ENCODE measurements at regions not wholly inside any gene's neighbourhood (a gene's known extent, or its start where the extent isn't known, plus 50 kb on each side); places are given as distances from the start of the nearest gene placed in this dataset.
"Not testable (repeated sequence)": the region's sequence is repeated elsewhere in the genome, so short reads cannot be mapped to it uniquely, and the experiment has no call there.

- ChIA-PET CTCF (interaction anchor here (0.6 kb wide), 1 partner anchor 8 kb away, joined by 3 read pairs; no protein-coding TSS in a partner anchor), POLR2A (no interaction called here)
- no peak overlapping the region for H3K4me3 ChIP-seq (ENCODE audit: low read depth, low read length)
- no peak for TF ChIP-seq CTCF (IDR thresholded peaks at IDR 0.05; ENCODE audit: insufficient read depth, low read length, missing control alignments)
- no peak for DNase-seq (ENCODE audit: low read depth, low spot score)
Observed at GRCh38 chr3:177451301-177451750, 254.0 kb upstream of the TBL1XR1 start.

GRCh38 chr3:177451864-177452830 lies 254.9 kb upstream of the TBL1XR1 start:
- DNase-seq (ENCODE audit: low read depth, low spot score), result peak; percentile 44
- CTCF ChIA-PET, result interaction anchor here (0.6 kb wide), 1 partner anchor 9 kb away, joined by 3 read pairs; no protein-coding TSS in a partner anchor
- TF ChIP-seq CTCF (IDR thresholded peaks at IDR 0.05; ENCODE audit: insufficient read depth, low read length, missing control alignments), result no peak
- POLR2A ChIA-PET, result no interaction called here
- no peak overlapping the region; the same call in 1 of the 2 replicates for H3K4me3 ChIP-seq (ENCODE audit: low read depth, low read length)

- CTCF ChIA-PET, result no interaction called here
- POLR2A ChIA-PET, result no interaction called here
- no peak overlapping the region for H3K4me3 ChIP-seq (ENCODE audit: low read depth, low read length)
- no peak for TF ChIP-seq CTCF (IDR thresholded peaks at IDR 0.05; ENCODE audit: insufficient read depth, low read length, missing control alignments)
- DNase-seq (ENCODE audit: low read depth, low spot score), result no peak
Observed at GRCh38 chr3:177452831-177453450, 255.7 kb upstream of the TBL1XR1 start.

GRCh38 chr3:177453451-177453844 lies 256.2 kb upstream of the TBL1XR1 start:
- DNase-seq (ENCODE audit: low read depth, low spot score), result no peak
- H3K4me3 ChIP-seq (ENCODE audit: low read depth, low read length), result no peak overlapping the region
- ChIA-PET POLR2A (no interaction called here), CTCF (no interaction called here)
- TF ChIP-seq CTCF (IDR thresholded peaks at IDR 0.05; ENCODE audit: insufficient read depth, low read length, missing control alignments), result no peak

GRCh38 chr3:177457204-177457603 lies 259.9 kb upstream of the TBL1XR1 start:
- H3K4me3 ChIP-seq (ENCODE audit: low read depth, low read length); POLR2A ChIA-PET; DNase-seq (ENCODE audit: low read depth, low spot score); CTCF ChIA-PET: not testable (repeated sequence)

GRCh38 chr3:177459401-177459800 lies 262.1 kb upstream of the TBL1XR1 start:
- H3K4me3 ChIP-seq (ENCODE audit: low read depth, low read length), result no peak overlapping the region
- CTCF ChIA-PET, result no interaction called here
- no peak for DNase-seq (ENCODE audit: low read depth, low spot score)
- POLR2A ChIA-PET, result no interaction called here
- TF ChIP-seq CTCF (IDR thresholded peaks at IDR 0.05; ENCODE audit: insufficient read depth, low read length, missing control alignments), result no peak

Measured in AG04449 (cell line).